ENCODE measurements at regions not wholly inside any gene's neighbourhood (a gene's known extent, or its start where the extent isn't known, plus 50 kb on each side); places are given as distances from the start of the nearest gene placed in this dataset.

- DNase-seq (ENCODE audit: low spot score) = no peak
- Histone ChIP-seq H3K4me1 (ENCODE audit: insufficient read depth, low read length, poor library complexity, severe bottlenecking) (no peaks in the 10 kb centered on the region), H3K36me3 (ENCODE audit: insufficient read depth, low read length) (no peaks in the 10 kb centered on the region), H3K27ac (ENCODE audit: low read depth, low read length, poor library complexity, severe bottlenecking) (no peak overlapping the region), H3K9me3 (ENCODE audit: low read length) (no peaks in the 10 kb centered on the region), H3K4me2 (ENCODE audit: low read length) (no peak overlapping the region), H3K79me2 (ENCODE audit: insufficient read depth, low read depth, low read length) (no peaks in the 10 kb centered on the region), H4K20me1 (ENCODE audit: insufficient read depth, low read length) (no peaks in the 10 kb centered on the region), H2AFZ (ENCODE audit: low read length) (no peak overlapping the region), H3K9me2 (ENCODE audit: insufficient read depth, low read length) (no peaks in the 10 kb centered on the region), H3K4me3 (ENCODE audit: low read depth, low read length, poor library complexity, severe bottlenecking) (no peak overlapping the region)
- intact Hi-C loops (cut with micrococcal nuclease; ENCODE audit: unreplicated experiment) = no loop called here
- BruUV-seq (replicated peaks) = no TSS peak
- ChIA-PET POLR2A (interaction anchor here (1.0 kb wide), 1 partner anchor 50 kb away, joined by 3 read pairs; no protein-coding TSS in a partner anchor), CTCF (ENCODE audit: unreplicated experiment) (no interaction called here)
- TF ChIP-seq CTCF (conservative IDR thresholded peaks at IDR 0.05; ENCODE audit: low read length) (no peak), EZH2phosphoT487 (IDR thresholded peaks at IDR 0.05; ENCODE audit: borderline replicate concordance, low read depth, low read length) (no peak)
Observed at GRCh38 chr20:54283253-54283652, 75.4 kb downstream of the PFDN4 start.

- H3K9me3 ChIP-seq (ENCODE audit: low read length) = no peaks in the 10 kb centered on the region
- intact Hi-C loops (cut with micrococcal nuclease; ENCODE audit: unreplicated experiment) = no loop called here
- POLR2A ChIA-PET = interaction anchor here (0.6 kb wide), 2 partner anchors 12 to 91 kb away, joined by 3 to 6 read pairs; no protein-coding TSS in a partner anchor
Observed at GRCh38 chr20:54284928-54285704, 77.2 kb downstream of the PFDN4 start.

More at GRCh38 chr20:54284928-54285704, 77.2 kb downstream of the PFDN4 start:
- H3K79me2 ChIP-seq (ENCODE audit: insufficient read depth, low read depth, low read length) = no peaks in the 10 kb centered on the region
- H3K27ac ChIP-seq (ENCODE audit: low read depth, low read length, poor library complexity, severe bottlenecking) = no peak overlapping the region
- H3K9me2 ChIP-seq (ENCODE audit: insufficient read depth, low read length) = no peaks in the 10 kb centered on the region
- no peak for DNase-seq (ENCODE audit: low spot score)
- H3K36me3 ChIP-seq (ENCODE audit: insufficient read depth, low read length) = no peaks in the 10 kb centered on the region
- no peaks in the 10 kb centered on the region for H3K4me1 ChIP-seq (ENCODE audit: insufficient read depth, low read length, poor library complexity, severe bottlenecking)
- no peaks in the 10 kb centered on the region for H4K20me1 ChIP-seq (ENCODE audit: insufficient read depth, low read length)
- CTCF ChIA-PET (ENCODE audit: unreplicated experiment) = no interaction called here
- no peak overlapping the region for H3K4me2 ChIP-seq (ENCODE audit: low read length)
- no peak overlapping the region for H2AFZ ChIP-seq (ENCODE audit: low read length)
- TF ChIP-seq EZH2phosphoT487 (IDR thresholded peaks at IDR 0.05; ENCODE audit: borderline replicate concordance, low read depth, low read length) = no peak
- no peak for TF ChIP-seq CTCF (conservative IDR thresholded peaks at IDR 0.05; ENCODE audit: low read length)
- no peak overlapping the region for H3K4me3 ChIP-seq (ENCODE audit: low read depth, low read length, poor library complexity, severe bottlenecking)
- no TSS peak for BruUV-seq (replicated peaks)

Data from OCI-LY7 (cell line).